Activated CD4-positive, alpha-beta T cell treated with anti-CD3 and anti-CD28 coated beads, Interleukin-2, amount 50 U/mL, for 16 hours (primary cell): ENCODE measurements at regions not wholly inside any gene's neighbourhood (a gene's known extent, or its start where the extent isn't known, plus 50 kb on each side); places are given as distances from the start of the nearest gene placed in this dataset.
A peak's percentile ranks its signal among the peaks of the same experiment; 100 is the strongest.

ENCODE experiments used
- DNase-seq: peaks from one replicate; pipeline ENCODE4 v3.0.0-alpha.2; 2020

DNA sequence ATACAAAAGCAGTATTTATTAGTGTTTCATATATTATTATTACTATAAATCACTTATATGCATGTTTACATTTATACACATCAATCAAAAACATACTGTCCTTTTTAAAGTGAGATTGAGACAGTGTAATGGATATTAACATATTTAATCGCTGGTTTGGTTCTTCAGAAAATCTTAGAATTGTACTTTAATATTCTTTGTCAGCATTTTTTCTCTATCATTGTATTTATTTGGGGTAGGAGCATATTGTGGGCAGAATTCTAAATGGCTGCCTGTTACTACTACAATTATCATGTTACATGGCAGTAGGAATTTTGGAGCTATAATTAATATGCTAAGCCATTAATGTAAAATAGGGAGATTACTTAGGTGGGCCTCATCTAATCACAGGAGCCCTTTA, 722.6 kb downstream of the TLR4 start:
- no peak for DNase-seq

DNA sequence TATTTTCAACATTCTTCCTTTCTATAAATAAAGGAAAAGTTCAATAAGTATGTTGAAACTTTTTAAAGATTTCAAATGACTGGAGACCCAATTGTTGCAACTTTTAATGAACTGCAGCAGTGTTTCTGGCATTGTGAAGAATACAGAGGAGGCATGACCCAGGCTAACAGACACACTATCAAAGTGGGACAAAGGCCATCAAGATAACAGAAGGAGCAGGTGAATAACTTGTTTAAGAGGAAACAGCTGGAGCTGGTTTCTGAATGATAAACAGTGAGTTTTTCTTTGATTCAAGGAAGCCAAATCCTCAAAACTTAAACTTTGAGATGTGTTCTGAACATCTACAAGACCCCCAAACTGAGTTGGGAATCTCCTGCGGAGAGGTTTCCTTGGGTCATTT, 734.6 kb downstream of the TLR4 start:
- DNase-seq, result no peak

DNA sequence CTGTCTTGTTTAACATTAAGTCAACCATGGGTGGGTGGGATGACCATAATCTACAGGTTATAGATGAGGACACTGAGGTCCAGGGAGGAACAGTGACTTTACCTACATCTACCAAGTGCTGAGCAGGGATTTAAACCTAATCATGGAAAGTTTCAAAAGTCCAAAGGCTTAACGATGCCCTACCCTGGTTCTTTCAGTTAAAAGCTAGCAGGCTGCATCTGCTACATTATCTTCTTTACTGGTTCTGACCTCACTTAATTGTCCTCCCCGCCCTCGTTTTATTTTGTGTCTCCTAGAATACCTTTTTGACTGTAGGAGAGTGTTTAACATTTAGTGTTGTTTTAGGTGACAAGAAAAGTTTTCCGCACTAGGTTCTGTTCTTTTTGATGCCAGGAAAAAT, 735.2 kb downstream of the TLR4 start:
- DNase-seq, result no peak

DNA sequence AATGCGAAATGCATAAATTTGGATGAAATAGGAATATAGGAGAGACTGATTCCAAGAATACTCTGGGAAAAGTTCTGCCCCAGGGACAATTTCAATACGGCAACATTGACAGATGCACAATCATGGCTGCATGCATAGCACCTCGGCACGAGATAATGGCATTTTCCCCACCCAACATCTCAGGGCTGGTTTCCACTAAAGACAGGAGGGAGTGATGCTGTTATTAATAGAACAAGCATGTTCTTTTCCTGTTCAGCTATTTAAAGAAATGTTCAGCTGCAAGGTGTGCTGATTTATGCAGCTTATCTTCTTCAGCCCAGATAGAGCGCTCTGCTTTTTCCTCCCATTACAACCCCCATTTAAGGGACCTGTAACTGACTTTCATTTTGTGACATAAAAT, 740.2 kb downstream of the TLR4 start:
- DNase-seq, result no peak

DNA sequence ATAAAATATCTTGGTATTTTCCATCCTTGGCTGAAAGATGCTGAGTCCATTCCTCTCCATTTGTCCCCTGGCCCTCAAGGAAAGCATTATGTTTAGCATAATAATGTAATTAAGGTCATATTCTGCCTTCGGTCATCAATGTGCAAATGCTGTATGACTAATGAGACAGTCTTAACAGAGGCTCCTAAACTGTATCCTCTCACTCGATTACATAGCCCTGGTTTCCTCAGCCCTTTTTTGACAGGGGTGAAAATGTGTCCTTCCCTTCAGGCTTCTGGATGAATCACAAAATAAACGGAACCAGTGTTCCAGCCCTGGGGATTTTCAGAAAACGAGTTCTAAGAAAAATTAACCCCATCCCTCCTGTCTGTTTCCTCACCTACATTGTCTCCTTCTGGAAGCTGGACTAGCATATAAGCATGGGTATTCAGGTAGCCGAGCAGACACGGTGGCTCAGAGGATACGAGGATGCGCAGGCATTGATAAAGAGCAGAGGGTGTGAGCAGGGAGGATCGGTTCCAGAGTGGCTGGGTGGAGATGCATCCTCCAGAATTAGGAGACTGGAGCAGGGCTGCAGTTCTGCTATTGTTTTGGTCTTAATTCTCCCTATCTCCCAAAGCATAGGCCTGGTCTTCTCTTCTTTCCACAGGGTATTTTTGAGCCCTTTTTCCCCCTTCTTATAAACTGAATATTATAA, 742.9 kb downstream of the TLR4 start:
- DNase-seq, result no peak

DNA sequence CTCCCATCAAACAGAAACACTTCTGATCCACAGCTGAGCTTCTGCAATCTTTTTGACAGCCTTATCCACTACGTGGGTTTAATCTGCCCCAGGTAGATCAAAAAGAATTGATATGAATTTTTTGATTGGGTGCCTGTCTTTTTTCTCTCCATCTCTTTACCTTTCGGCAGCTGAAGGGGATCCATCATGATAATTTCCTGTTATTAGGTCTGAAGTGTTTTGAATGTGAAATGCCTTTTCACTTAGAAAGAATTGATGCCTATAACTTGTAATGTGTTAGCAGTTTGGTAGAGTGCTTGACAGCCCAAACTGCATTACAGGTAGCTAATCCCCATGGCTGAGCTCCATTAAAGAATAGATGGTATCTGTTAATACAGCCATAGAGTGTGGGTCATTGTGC, 745.4 kb downstream of the TLR4 start:
- DNase-seq, result no peak

DNA sequence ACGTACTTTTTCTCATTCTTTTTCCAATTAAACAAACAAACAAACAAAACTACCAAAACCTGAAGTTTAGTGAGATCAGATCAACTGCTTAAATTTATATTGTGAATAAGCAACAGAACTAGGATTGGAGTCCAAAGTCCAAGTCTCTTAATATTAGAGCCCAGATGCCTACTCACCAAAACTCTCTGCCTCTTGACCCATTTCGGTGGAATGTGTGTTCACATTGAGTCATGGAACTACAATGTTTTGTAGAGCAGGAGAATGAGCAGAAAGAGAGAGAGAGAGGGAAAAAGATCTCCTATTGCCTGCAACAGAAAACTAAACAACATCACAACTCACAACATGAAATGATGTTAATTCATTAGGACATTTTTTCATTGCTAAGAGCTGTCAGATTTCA, 751.1 kb downstream of the TLR4 start:
- DNase-seq, result no peak

DNA sequence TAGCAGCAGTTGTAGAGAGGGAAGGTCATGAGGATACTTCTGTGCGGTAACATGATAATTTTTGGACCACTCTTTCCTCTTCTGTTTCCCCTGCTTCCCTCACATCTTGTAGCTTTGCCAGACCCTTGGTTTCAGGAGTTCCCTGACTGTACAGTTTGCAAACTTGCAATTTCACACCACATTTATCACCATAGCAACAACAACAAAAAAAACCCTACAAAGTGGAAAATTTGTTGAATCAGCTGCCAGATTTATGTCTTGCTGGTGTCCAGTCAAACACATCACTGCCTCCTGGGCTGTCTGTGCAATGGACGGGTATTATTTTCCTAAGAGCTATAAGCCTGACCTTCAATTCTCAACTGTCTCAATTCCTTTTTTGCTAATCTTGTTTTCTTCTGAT, 751.6 kb downstream of the TLR4 start:
- DNase-seq, result no peak

DNA sequence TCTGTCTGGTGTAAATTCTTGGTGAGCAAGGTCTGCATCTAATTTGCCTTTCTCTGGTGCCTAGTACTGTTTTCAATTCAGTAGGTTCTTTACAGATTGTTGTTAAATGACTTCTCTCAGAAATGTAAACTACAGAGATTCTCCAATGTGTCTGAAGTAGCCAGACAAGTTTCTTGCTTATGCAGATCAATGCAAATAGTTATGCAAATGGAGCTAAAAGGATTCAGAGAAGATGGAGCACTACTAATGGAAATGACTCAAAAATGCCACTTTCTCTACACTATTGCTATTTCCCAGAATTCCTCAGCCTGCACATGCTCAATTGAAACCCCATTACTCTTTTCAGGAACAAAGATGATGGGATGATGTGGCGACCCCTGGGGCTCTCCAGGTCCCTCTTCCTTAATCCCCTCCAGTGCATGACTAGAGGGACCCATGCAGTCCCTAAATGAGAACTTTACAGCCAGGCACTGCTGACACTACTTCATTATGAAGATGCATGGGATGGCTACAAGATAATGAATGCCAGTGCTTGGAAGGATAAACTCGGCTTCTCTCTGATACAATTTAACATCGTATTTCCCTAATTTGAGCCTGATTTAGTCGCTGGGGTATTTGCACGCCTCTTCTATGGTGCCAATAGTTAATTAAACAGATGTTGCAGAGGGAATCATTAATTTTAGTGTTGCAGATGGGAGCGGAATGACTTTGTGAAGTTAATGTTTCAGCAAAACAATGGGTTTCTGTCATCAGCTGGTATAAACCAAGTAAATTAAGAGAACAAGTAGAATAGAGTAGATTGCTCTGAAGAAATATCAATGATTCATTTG, 753.2 kb downstream of the TLR4 start:
- no peak for DNase-seq

DNA sequence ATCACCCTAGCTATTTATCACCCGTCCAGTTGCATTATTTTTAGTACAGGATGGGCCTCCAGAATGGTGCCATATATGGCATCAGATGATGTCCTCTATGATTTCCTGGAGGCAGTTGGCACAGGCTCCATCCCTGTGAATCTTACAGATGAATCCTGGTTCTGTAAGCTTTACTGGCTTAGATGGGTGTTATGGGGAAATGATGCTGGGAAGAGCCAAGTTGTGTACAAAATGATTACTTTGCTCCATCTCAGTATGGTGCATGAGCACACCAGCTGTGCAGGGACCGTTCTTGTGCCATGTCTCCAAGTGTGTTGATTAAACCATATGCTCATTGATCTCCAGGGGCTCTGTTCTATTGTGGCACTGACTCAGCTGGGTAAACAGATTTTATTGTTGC, 755.7 kb downstream of the TLR4 start:
- no peak for DNase-seq

DNA sequence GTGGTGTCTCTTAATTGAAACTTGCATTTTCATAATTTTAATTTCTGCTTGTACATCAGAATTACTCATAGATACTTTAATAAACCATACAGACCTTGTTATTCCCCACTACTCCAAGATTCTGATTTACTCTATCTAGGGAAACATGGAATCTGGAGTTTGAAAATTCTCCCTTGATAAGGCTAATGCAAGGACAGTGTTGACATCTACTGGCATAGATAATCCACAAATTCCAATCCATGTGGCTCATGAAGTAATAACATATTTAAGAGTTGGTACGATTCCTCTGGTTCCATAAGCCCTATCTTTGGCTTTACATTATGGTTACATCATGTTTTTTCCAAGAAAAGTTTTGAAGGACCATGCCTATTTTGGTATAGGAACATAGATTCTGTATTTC, 759.2 kb downstream of the TLR4 start:
- no peak for DNase-seq

DNA sequence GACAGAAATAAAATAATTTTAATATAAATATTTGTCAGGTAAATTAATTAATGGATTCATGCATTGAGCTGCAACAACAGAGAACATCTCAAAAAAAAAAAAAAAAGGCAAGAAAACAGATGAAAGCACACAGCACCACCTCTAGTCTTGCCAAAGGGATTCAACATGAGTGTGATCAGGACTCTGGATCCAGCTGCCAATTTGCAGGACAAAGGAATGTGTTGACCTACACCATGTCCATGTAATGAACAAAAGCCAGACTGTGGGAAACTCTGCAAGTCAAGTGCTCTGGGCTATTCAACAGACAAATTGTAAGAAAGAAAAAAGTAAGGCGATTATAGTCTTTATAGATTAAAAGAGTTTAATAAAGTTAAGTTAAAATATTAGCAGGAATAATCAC, 769.3 kb downstream of the TLR4 start:
- no peak for DNase-seq

DNA sequence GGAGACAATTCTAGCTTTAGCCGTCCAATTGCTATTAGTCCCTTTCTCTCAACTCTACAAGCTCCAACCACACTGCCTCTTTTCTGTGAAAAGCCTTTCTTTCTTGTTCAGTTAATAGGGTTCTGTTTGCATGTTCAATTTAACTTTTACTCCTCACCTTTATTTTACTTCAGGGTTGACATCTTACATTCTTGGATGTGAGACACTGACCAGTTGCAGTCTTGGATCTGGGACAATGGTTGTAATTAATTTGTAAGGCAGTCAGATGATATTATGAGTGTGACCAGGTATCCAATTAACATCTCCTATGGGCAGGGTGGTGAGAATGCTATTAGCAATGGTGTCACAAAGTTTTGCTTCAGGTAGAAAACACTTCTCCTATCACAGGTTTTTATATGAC, 774.5 kb downstream of the TLR4 start:
- DNase-seq, result no peak

DNA sequence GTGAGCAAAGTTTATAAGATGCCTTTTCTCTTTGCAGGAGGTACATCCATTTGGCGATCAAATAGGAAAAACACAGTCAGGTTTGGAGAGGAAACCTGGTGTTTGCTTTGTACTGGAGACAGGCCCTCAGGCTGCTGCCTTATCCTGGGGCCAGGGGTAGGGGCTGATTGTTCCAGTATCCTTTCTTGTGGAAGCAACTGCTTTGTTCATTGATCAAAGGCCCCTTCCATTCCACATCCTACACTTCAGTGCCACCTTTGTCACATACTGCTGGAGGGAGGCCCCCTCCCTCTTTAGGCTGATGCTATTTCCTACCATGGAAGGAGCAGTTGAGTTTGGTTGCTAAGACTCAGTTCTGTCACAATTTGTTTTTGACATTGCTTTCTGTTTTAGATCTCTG, 778.1 kb downstream of the TLR4 start:
- no peak for DNase-seq

DNA sequence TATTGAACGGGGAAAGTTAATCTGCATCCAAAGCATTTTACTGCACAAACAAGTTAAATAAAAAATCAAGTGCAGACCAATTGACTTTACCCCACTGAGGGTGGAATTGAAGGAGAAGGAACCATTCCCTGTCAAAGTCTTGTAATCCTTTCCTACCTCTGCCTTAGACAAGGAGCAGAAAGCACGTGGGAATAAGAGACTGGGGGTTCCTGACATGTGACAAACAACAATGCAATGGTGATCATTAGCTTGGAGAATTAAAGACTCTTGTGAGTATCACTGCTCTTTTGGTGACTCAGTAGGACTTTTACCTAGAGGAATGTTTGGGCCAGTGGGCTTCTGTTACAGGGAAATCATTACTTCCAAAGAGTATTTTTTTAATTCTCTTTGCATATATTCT, 779.5 kb downstream of the TLR4 start:
- no peak for DNase-seq

DNA sequence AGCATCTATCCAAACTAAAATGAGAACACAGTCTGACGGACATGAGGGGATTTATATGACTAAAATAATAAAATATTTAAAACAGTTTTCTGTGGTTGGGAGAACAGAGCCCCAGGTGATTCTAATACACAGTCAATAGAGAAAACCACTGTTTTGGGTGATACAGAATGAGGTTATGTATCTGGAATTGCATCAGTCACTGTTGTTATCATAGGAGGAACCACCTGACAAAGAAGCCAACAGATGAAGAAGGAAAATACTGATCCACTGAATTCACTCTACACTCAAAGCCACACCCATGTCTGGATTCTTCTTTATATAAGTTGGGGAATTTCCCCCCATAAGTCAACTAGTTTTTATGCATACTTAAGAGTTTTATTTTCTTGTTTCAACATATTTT, 799.0 kb downstream of the TLR4 start:
- DNase-seq, result no peak

DNA sequence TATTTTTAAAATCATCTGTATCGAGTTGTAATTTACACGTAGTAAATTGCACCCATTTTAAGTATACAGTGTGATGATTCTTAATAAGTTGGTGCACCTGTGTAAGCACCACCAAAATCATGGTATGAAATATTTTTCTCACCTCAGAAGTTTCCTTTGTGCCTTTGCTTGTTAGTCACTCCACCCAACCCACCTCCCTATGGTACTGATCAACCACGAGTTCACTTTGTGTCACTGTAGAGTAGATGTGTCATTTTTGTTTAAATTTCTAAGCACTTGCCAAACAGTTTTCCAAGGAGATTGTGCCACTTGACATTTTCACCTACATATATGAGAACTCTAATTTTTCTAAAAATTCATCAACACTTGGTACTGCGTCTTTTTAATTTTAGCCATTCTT, 806.5 kb downstream of the TLR4 start:
- DNase-seq, result no peak

DNA sequence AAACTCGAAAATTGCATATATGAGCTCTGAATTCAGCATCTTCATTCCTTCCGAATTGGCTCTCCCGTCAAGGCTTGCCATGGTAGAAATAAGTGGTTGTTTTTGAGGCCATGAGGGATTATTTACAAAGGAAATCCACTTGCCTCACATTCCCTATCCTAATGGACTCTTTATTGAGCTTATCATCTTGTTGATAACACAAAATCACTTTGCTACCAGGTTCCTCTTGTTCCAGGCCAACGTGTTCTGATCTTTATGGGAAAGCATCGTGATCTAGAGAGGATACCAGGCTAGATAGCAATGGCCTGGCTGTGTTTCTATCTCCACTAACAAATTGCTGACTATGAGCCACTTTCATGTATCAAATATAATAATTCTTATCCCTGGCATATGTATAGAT, 811.7 kb downstream of the TLR4 start:
- no peak for DNase-seq

DNA sequence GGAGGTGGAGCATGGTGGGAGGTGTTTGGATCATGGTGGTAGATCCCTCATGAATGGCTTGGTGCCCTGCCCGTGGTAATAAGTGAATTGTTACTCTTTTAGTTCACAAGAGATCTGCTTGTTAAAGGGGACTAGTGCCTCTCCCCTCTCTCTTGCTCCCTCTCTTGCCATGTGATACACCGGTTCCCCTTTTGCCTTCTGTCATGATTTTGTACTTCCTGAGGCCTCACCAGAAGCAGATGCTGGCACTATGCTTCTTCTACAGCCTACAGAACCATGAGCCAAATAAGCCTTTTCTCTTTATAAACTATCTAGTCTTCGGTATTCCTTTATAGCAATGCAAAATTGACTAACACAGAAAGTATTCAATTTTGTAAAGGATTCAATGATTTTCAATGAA, 817.1 kb downstream of the TLR4 start:
- DNase-seq, result no peak

DNA sequence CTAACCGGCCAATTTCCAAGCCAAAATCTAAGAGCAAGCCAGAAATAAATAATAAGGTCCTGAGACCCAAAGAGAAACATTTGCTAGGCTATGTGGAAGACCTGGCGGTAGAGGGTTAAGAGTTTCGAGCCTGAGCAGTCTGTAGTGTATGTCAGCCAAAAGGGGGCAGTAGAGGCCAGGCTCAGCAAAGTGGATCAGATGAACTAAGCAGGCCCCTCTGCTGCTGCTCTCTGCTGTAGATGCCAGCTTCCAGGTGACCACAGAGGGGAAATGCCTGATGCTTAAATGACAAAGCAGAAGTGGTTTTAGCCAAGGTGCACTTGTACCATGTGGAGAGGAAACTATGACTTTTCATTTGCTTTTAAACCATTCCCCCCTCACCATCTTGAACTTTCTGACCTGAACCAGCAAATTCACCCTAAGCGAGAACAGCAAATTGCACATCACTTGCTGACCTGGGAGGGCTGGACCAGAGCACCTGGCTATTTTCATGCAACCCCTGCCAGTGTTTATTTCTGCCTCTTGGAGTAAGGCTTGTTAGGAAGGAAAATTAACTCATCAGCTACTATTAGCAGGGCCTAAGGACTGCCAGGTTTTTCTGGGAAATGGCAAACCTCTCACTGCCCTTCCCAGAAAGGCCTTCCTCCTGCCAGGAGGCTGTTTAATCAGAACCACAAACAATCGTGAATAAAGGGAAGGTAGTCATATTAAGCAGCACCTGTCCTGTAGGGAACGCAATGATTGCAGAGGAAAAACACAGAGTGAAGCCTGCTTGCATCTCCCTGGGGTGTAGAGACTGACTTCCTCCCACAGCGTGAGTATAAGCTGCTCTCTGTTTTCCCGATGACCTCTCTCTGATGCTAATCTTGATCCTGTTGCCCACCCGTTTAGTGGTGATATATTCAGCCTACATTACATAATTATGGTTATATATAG, 818.2 kb downstream of the TLR4 start:
- DNase-seq, result peak; percentile 50

DNA sequence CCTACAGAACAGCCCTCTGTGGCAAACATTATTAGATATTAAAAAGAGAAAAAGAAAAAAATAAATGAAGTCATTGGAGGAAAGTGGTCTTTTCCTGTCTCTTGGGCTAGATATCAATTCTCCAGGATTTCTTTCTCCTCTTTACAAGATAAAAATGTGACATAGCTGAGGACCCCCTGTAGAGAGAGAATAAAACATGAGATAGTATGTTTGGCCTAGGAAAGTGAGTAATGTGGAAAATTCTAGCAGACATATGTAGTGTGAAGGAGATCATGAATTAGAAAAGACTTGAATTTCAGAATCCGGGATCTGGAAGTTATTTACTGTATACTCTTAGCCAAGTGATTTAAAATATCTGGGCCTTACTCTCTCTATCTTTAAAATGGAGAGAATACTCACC, 823.1 kb downstream of the TLR4 start:
- no peak for DNase-seq

DNA sequence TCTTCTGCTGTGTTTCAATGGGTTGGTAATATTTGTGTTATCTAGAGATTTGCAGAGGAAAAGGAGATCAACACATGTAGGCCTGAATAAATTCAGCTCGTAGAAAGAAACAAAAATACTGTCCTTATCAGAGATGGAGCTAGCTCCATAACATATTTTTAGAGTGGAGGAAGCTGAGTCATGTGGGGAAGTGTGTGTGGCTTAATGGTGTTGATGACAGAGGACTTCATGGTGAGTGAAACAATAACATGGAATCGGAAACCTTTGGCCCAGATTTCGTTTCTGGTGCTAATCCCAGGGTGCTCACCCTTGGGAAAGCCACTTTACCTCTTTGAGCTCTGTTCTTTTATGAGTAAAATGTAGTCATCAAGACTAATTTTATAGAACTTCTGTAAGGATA, 825.0 kb downstream of the TLR4 start:
- DNase-seq, result no peak

DNA sequence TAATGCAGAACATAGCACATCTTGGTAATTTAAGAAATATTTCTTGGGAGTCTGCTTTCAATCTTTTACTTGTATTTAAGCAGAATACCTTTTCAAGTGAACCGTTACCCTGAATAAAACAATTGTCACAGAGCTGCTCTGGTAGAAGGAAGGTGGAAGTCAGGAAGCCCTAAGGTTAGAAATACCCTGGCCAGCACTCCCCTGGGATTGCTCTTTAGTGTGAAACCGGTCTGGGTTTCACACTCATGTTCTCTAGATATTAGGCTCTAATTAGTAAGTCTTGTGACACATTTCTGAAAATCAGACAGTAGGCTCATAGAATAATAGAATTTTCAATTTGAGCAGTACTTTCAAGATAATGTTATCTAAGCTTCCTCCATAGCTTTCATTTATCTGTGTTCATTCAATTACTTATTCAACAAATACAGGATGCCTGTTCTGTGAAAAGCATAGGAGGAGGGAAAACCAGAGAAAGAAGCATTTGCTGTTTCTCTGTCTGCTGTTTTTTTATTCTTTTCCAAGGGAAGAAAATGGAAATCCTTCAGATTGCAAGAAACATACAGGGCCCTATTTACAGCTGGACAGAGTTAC, 825.5 kb downstream of the TLR4 start:
- no peak for DNase-seq
